ENCODE measurements at regions not wholly inside any gene's neighbourhood (a gene's known extent, or its start where the extent isn't known, plus 50 kb on each side); places are given as distances from the start of the nearest gene placed in this dataset.

GRCh38 chr4:38224850-38225249 lies 264.7 kb downstream of the PTTG2 start:
- no peak for TF ChIP-seq CTCF (IDR thresholded peaks at IDR 0.05; ENCODE audit: insufficient read depth, low read depth, low read length, missing control alignments)
- no peak for DNase-seq (ENCODE audit: low read depth)
- H3K4me3 ChIP-seq (ENCODE audit: low read depth, low read length) = no peak overlapping the region

GRCh38 chr4:38226170-38226569 lies 266.0 kb downstream of the PTTG2 start:
- H3K4me3 ChIP-seq (ENCODE audit: low read depth, low read length) = no peak overlapping the region
- TF ChIP-seq CTCF (IDR thresholded peaks at IDR 0.05; ENCODE audit: insufficient read depth, low read depth, low read length, missing control alignments) = no peak

GRCh38 chr4:38230121-38230801 lies 270.1 kb downstream of the PTTG2 start:
- DNase-seq (ENCODE audit: low read depth) = no peak
- TF ChIP-seq CTCF (IDR thresholded peaks at IDR 0.05; ENCODE audit: insufficient read depth, low read depth, low read length, missing control alignments) = no peak
- H3K4me3 ChIP-seq (ENCODE audit: low read depth, low read length) = no peak overlapping the region

More at GRCh38 chr4:38226170-38226569, 266.0 kb downstream of the PTTG2 start:
- no peak for DNase-seq (ENCODE audit: low read depth)

- no peak for DNase-seq (ENCODE audit: low read depth)
- TF ChIP-seq CTCF (IDR thresholded peaks at IDR 0.05; ENCODE audit: insufficient read depth, low read depth, low read length, missing control alignments) = no peak
- no peak overlapping the region for H3K4me3 ChIP-seq (ENCODE audit: low read depth, low read length)
Observed at GRCh38 chr4:38230821-38231563, 270.8 kb downstream of the PTTG2 start.

GRCh38 chr4:38231626-38232025 lies 271.4 kb downstream of the PTTG2 start:
- no peak for DNase-seq (ENCODE audit: low read depth)
- TF ChIP-seq CTCF (IDR thresholded peaks at IDR 0.05; ENCODE audit: insufficient read depth, low read depth, low read length, missing control alignments) = no peak
- no peak overlapping the region for H3K4me3 ChIP-seq (ENCODE audit: low read depth, low read length)

- no peak for TF ChIP-seq CTCF (IDR thresholded peaks at IDR 0.05; ENCODE audit: insufficient read depth, low read depth, low read length, missing control alignments)
- H3K4me3 ChIP-seq (ENCODE audit: low read depth, low read length) = no peak overlapping the region
- DNase-seq (ENCODE audit: low read depth) = no peak
Observed at GRCh38 chr4:38232741-38233140, 272.5 kb downstream of the PTTG2 start.
